Neural crest cell (in vitro differentiated cells): ENCODE measurements at regions not wholly inside any gene's neighbourhood (a gene's known extent, or its start where the extent isn't known, plus 50 kb on each side); places are given as distances from the start of the nearest gene placed in this dataset.

Experiments used
- DNase-seq: peaks from one replicate; pipeline ENCODE4 v3.0.0; 2021; ENCODE audit warnings: low read depth, mixed read lengths, low spot score
- H3K27ac Mint-ChIP-seq: one replicate; pipeline ENCODE4 v1.8.0; 2021; ENCODE audit warnings: mild to moderate bottlenecking, mixed read lengths; ENCODE audit not compliant: unreplicated experiment
- H3K27me3 Mint-ChIP-seq: 2 replicates; pipeline ENCODE4 v1.8.0; 2021; ENCODE audit warnings: low read depth, mild to moderate bottlenecking, mixed read lengths
- H3K36me3 Mint-ChIP-seq: 2 replicates; pipeline ENCODE4 v1.8.0; 2021; ENCODE audit warnings: low read depth, mild to moderate bottlenecking, mixed read lengths
- H3K4me1 Mint-ChIP-seq: 2 replicates; pipeline ENCODE4 v1.8.0; 2021; ENCODE audit warnings: mixed read lengths
- H3K4me3 Mint-ChIP-seq: one replicate; pipeline ENCODE4 v1.8.0; 2021; ENCODE audit warnings: mild to moderate bottlenecking, mixed read lengths
- H3K9me3 Mint-ChIP-seq: 2 replicates; pipeline ENCODE4 v1.8.0; 2021; ENCODE audit warnings: mixed read lengths
- CTCF ChIP-seq: fragments of 200-600 bp; sonication (generic); conservative IDR thresholded peaks from 2 replicates; pipeline ENCODE4 v1.5.0; 2021; ENCODE audit warnings: antibody characterized with exemption, mild to moderate bottlenecking

DNA sequence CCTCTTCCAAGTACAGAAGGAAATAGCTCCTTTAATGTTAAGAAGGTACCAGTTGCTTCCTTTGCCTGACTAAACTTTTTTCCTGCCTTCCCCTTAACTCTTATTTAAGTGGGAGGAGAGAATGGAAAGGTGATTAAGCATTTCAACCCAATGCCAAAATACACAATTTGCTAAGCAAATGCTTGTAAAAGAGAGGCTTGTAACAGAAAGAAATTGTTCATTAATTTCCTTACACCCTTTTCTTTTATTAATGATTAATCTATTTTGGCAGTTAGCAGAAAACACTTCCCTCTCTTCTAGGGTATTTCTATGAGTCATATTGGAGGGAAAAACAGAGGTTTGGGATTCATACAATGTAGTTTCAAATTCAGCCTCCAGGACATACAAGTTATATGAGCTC lies 427.6 kb upstream of the FAT3 start:
- peaks cover 6% of the 10 kb centered on the region for H3K4me1 Mint-ChIP-seq
- no peak overlapping the region for H3K4me3 Mint-ChIP-seq
- peaks cover 2% of the 10 kb centered on the region for H3K9me3 Mint-ChIP-seq
- no peak for DNase-seq
- no peak for TF ChIP-seq CTCF
- no peaks in the 10 kb centered on the region for H3K36me3 Mint-ChIP-seq
- H3K27me3 Mint-ChIP-seq, result no peaks in the 10 kb centered on the region
- H3K27ac Mint-ChIP-seq, result no peak overlapping the region

- DNase-seq, result no peak
- TF ChIP-seq CTCF, result no peak
- Mint-ChIP-seq H3K27me3 (no peaks in the 10 kb centered on the region), H3K36me3 (no peaks in the 10 kb centered on the region), H3K9me3 (peaks cover 2% of the 10 kb centered on the region), H3K27ac (no peak overlapping the region), H3K4me3 (no peak overlapping the region), H3K4me1 (peaks cover 14% of the 10 kb centered on the region)
These were observed 429.3 kb upstream of the FAT3 start for GRCh38 chr11:91795139-91795887.

GRCh38 chr11:91794146-91794545 lies 430.5 kb upstream of the FAT3 start:
- H3K4me1 Mint-ChIP-seq, result peaks cover 16% of the 10 kb centered on the region
- no peak for TF ChIP-seq CTCF
- H3K4me3 Mint-ChIP-seq, result no peak overlapping the region
- no peak for DNase-seq
- H3K9me3 Mint-ChIP-seq, result no peaks in the 10 kb centered on the region
- H3K36me3 Mint-ChIP-seq, result no peaks in the 10 kb centered on the region
- H3K27me3 Mint-ChIP-seq, result no peaks in the 10 kb centered on the region
- H3K27ac Mint-ChIP-seq, result no peak overlapping the region

GRCh38 chr11:91792779-91793262 lies 431.8 kb upstream of the FAT3 start:
- no peak for TF ChIP-seq CTCF
- Mint-ChIP-seq H3K27me3 (no peaks in the 10 kb centered on the region), H3K27ac (no peak overlapping the region), H3K4me3 (no peak overlapping the region), H3K36me3 (no peaks in the 10 kb centered on the region), H3K9me3 (no peaks in the 10 kb centered on the region), H3K4me1 (peaks cover 16% of the 10 kb centered on the region)
- DNase-seq, result no peak

- Mint-ChIP-seq H3K36me3 (no peaks in the 10 kb centered on the region), H3K9me3 (no peaks in the 10 kb centered on the region), H3K27me3 (no peaks in the 10 kb centered on the region), H3K4me3 (no peak overlapping the region), H3K4me1 (peaks cover 16% of the 10 kb centered on the region), H3K27ac (peak overlapping the region; percentile 96)
- no peak for TF ChIP-seq CTCF
- no peak for DNase-seq
These were observed 433.5 kb upstream of the FAT3 start for GRCh38 chr11:91791171-91791468.
